ENCODE measurements at regions not wholly inside any gene's neighbourhood (a gene's known extent, or its start where the extent isn't known, plus 50 kb on each side); places are given as distances from the start of the nearest gene placed in this dataset.
"Not testable (repeated sequence)": the region's sequence is repeated elsewhere in the genome, so short reads cannot be mapped to it uniquely, and the experiment has no call there.

GRCh38 chr10:21423850-21424249, 101.6 kb downstream of the SKIDA1 start:
- no peak for DNase-seq (ENCODE audit: extremely low read depth, low read depth)
- TF ChIP-seq CTCF (IDR thresholded peaks at IDR 0.05; ENCODE audit: low read depth, low read length, missing control alignments) = no peak
- H3K4me3 ChIP-seq (replicated peaks; ENCODE audit: low read depth, low read length) = no peak overlapping the region

DNA sequence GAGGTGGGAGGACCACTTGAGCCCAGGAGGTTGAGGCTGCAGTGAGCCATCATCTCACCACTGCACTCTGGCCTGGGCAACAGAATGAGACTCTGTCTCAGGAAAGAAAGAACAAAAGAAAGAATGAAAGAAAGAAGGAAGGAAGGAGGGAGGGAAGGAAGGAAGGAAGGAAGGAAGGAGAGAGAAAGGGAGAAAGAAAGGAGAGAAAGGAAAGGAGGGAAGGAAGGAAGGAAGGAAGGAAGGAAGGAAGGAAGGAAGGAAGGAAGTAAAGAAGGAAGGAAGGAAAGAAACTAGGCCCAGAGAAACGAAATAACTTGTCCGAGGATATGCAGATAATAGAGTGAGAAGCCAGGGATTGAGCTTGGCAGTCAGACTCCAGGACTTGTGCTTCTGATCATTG, 102.1 kb downstream of the SKIDA1 start:
- no peak for DNase-seq (ENCODE audit: extremely low read depth, low read depth)
- H3K4me3 ChIP-seq (replicated peaks; ENCODE audit: low read depth, low read length) = no peak overlapping the region
- no peak for TF ChIP-seq CTCF (IDR thresholded peaks at IDR 0.05; ENCODE audit: low read depth, low read length, missing control alignments)

DNA sequence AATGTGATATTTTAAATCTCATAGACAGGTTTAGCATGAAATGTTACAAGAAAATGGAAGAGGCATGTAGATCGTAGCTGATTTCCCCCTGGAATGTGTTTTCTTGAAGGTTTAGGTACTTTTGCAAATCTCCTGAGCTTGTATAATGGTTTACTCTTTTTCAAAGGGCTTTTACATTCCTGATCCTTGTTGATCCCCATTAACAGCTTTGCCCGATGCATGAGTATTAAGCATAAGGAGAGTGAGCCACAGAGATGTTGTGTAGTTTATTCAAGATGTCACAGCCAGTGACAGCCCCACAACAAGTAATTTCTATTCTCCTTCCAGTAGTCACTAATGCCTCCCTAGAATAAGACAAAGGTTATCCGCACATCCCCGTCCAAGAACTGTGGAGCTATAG, 103.7 kb downstream of the SKIDA1 start:
- no peak for TF ChIP-seq CTCF (IDR thresholded peaks at IDR 0.05; ENCODE audit: low read depth, low read length, missing control alignments)
- no peak for DNase-seq (ENCODE audit: extremely low read depth, low read depth)
- H3K4me3 ChIP-seq (replicated peaks; ENCODE audit: low read depth, low read length) = no peak overlapping the region

DNA sequence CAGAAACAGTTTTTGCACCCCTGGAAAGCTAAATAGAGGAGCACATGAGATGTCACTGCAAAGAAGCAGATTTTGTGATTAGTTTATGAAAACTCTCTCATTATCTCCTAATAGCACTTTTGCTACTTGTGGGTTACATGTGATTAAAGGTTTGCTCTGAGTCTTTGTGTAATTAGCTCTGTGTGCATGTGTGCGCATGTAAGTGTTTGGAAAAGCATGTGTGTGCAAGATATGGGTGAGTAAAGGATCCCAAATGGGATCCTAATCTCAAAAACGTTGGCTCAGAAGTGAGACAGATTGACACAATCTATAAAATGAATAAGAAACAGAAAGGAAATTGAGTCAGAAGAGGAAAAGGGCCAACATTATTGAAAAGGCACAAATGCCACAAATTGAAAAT, 104.5 kb downstream of the SKIDA1 start:
- no peak for DNase-seq (ENCODE audit: extremely low read depth, low read depth)
- H3K4me3 ChIP-seq (replicated peaks; ENCODE audit: low read depth, low read length) = no peak overlapping the region
- no peak for TF ChIP-seq CTCF (IDR thresholded peaks at IDR 0.05; ENCODE audit: low read depth, low read length, missing control alignments)

DNA sequence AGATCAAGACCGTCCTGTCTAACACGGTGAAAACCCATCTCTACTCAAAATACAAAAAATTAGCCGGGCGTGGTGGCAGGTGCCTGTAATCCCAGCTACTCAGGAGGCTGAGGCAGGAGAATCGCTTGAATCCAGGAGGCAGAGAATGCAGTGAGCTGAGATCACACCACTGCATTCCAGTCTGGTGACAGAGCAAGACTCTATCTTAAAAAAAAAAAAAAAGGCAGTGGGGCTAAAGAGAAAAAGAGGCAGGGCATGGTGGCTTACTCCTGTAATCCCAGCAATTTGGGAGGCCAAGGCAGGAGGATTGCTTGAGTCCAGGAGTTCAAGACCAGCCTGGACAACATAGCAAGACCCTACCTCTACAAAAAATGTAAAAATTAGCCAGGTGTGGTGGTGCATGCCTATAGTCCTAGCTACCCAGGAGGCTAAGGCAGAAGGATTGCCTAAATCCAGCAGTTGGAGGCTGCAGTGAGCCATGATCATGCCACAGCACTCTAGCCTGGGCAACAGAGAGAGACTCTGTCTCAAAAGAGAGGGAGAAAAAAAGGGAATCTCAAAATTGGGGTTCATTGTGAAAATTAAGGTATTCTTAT, 106.4 kb downstream of the SKIDA1 start:
- not testable (repeated sequence) for H3K4me3 ChIP-seq (replicated peaks; ENCODE audit: low read depth, low read length); DNase-seq (ENCODE audit: extremely low read depth, low read depth)

DNA sequence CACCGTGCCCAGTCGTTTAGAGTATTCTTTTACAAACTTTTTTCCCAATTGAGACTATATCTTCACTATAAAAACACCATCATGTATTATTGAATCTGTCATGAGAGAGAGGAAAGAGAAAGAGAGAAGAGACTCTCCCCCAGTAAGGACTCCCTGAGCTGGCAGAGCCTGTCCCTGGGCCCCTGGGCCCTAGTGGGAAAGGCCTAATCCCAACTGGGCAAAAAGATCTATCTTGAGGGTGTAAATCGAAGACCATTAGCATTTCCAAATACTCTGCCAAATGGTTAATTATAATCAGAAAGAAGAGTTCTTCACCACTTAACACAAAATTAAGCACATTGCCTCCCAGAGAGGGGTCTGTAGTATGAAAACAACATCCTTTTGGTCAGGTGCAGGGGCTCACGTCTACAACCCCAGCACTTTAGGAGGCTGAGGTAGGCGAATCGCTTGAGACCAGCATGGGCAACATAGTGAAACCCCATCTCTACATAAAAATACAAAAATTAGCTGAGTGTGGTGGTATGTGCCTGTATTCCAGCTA, 108.2 kb downstream of the SKIDA1 start:
- H3K4me3 ChIP-seq (replicated peaks; ENCODE audit: low read depth, low read length) = no peak overlapping the region
- no peak for DNase-seq (ENCODE audit: extremely low read depth, low read depth)
- TF ChIP-seq CTCF (IDR thresholded peaks at IDR 0.05; ENCODE audit: low read depth, low read length, missing control alignments) = no peak

DNA sequence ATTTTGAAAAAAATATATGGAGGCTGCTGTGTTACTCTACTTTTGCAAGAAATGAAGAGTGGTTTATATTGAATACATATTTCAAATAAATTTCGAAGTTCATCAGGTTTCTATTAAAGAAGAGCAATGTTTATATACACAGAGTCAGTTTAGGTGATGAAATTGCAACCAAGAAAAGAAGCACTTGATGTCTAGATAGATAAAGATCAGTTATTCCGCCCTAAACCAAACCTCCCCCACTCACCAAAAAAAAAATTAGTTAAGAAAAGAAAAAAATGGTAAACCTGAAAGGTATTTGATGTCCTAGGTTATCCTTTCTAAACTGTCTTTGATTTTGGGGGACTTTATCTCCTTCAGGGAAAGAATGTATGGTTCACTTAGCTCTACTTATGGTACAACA, 111.8 kb downstream of the SKIDA1 start:
- DNase-seq (ENCODE audit: extremely low read depth, low read depth) = no peak
- TF ChIP-seq CTCF (IDR thresholded peaks at IDR 0.05; ENCODE audit: low read depth, low read length, missing control alignments) = no peak
- H3K4me3 ChIP-seq (replicated peaks; ENCODE audit: low read depth, low read length) = no peak overlapping the region

Measured in HFF-Myc (cell line).